ENCODE measurements at regions not wholly inside any gene's neighbourhood (a gene's known extent, or its start where the extent isn't known, plus 50 kb on each side); places are given as distances from the start of the nearest gene placed in this dataset.

DNA sequence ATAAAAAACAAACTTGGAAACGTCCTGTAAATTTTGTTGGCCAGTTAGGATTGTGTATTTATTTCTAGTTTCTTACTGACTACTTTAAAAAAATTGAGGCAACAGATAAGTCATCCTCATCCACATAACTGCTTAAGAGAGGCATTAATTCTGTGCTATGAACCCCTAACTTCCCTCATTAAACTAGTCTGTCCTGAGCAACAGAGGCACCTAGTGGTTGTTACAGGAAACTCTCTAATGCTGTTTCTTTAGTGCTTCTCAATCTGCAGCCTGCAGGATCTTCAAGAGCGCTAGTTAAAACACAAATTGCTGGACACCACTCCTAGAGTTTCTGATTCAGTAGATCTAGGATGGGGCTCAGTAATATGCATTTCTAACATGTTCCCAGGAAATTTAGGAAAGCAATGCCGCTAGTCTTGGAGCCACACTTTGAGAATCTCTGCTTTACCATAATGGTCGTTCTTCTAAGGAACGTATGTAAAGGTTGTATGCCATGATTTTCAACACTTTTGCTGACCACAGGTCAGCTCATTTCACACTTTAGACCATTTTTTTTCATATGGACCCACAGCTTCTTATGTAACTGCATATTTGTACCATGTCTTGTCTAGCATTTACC, 410.1 kb upstream of the SMARCA2 start:
- TF ChIP-seq ZNF274 (IDR thresholded peaks at IDR 0.05; ENCODE audit: low read depth, low read length) (no peak), YY1 (IDR thresholded peaks at IDR 0.05; ENCODE audit: insufficient read depth, insufficient read length) (no peak), SUZ12 (IDR thresholded peaks at IDR 0.05; ENCODE audit: extremely low read depth, insufficient read depth, insufficient read length) (no peak)

Measured in NT2/D1 (cell line).